Breast epithelium (tissue), 4 donors: ENCODE measurements at regions not wholly inside any gene's neighbourhood (a gene's known extent, or its start where the extent isn't known, plus 50 kb on each side); places are given as distances from the start of the nearest gene placed in this dataset.
"Not testable (repeated sequence)": the region's sequence is repeated elsewhere in the genome, so short reads cannot be mapped to it uniquely, and the experiment has no call there.

Source experiments
- DNase-seq, 2 donors: peaks; one replicate each; pipeline ENCODE4 v3.0.0-alpha.2; 2019; ENCODE audit warnings: low spot score in 2 of 2
- H3K27ac ChIP-seq, 2 donors: fragments of 200-600 bp; sonication (generic) in 1 of 2; one replicate each; pipeline ENCODE4 v1.5.1; 2016 to 2019; ENCODE audit warnings: mild to moderate bottlenecking in 1 of 2
- H3K27me3 ChIP-seq, 2 donors: fragments of 200-600 bp; sonication (generic) in 1 of 2; one replicate each; pipeline versions ENCODE4 v1.5.1 to v1.6.0; 2017 to 2019; ENCODE audit warnings: control low read depth in 1 of 2, mild to moderate bottlenecking in 1 of 2
- H3K36me3 ChIP-seq: fragments of 200-600 bp; one replicate; pipeline ENCODE4 v1.5.1; 2019
- H3K4me1 ChIP-seq, 2 donors: fragments of 200-600 bp; sonication (generic); one replicate each; pipeline ENCODE4 v1.5.1; 2016 to 2019; ENCODE audit warnings: control low read depth in 1 of 2
- H3K4me3 ChIP-seq, 3 donors: fragments of 200-600 bp; sonication (generic); 1 replicate in 2 of 3; 2 replicates in 1 of 3; pipeline ENCODE4 v1.5.1; 2016 to 2019; ENCODE audit warnings: mild to moderate bottlenecking in 3 of 3, moderate library complexity in 2 of 3
- H3K9me3 ChIP-seq, 2 donors: fragments of 200-600 bp; sonication (generic) in 1 of 2; one replicate each; pipeline ENCODE4 v1.5.1; 2016 to 2019; ENCODE audit warnings: control low read depth in 1 of 2
- POLR2A ChIP-seq: fragments of 450-650 bp; IDR thresholded peaks from one replicate; pipeline ENCODE4 v1.6.1; 2016; ENCODE audit warnings: antibody characterized with exemption, mild to moderate bottlenecking, moderate library complexity
- POLR2AphosphoS5 ChIP-seq, 3 donors: sonication (generic); formaldehyde crosslinking; IDR thresholded peaks; one replicate each; pipeline ENCODE4 v1.6.1; 2017; ENCODE audit warnings: antibody characterized with exemption in 3 of 3
- intact Hi-C: fragments of 100-400 bp; cut with DNase I; formaldehyde crosslinking; loops from one replicate; pipeline ENCODE4 v1.15.1; 2023; ENCODE audit warnings: low total_unique reads
- TF ChIP-seq, protein P1 (sequence below), 3 donors: fragments of 450-650 bp; IDR thresholded peaks; one replicate each; pipeline ENCODE4 v1.5.1; 2016 to 2017; ENCODE audit warnings: antibody characterized with exemption in 3 of 3, mild to moderate bottlenecking in 3 of 3, moderate library complexity in 3 of 3

DNA sequence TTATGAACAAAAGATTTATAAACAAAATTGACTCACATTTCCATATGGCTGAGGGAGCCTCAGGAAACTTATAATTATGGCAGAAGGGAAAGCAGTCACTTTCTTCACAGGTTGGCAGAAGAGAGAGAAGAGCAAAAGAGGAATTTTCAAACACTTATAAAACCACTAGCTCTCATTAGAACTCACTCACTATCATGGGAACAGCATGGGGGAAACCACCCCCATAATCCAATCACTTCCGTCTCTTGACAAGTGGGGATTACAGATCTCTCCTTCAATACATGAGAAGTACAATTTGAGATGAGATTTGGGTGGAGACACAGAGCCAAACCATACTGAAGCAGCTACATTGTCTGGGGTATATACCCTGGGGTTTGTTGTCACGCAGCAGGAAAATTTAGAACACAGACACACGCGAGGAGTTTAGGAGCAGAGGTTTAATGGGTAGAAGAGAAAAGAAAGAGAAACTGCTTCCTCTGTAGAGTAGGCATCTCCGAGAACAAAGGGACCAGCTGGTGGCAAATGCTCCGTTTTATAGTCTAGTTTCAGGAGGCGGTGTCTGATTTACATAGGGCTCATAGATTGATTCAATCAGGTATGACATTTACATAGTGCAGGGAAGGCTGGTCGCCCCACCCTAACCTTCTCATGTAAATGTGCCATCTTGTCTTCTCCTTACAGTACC, 2277.7 kb upstream of the AGA start:
- no peak for TF ChIP-seq POLR2A
- intact Hi-C loops = loop anchor here (1.0 to 5.0 kb wide), 2 partner anchors 8 to 723 kb away; no protein-coding TSS in a partner anchor
- H3K4me1 ChIP-seq = no peaks in the 10 kb centered on the region
- no peaks in the 10 kb centered on the region for H3K36me3 ChIP-seq
- H3K9me3 ChIP-seq = peaks cover 4 to 15% of the 10 kb centered on the region in 2 donors
- H3K27me3 ChIP-seq = no peaks in the 10 kb centered on the region
- no peak overlapping the region for H3K4me3 ChIP-seq
- DNase-seq = no peak
- no peak overlapping the region for H3K27ac ChIP-seq

DNA sequence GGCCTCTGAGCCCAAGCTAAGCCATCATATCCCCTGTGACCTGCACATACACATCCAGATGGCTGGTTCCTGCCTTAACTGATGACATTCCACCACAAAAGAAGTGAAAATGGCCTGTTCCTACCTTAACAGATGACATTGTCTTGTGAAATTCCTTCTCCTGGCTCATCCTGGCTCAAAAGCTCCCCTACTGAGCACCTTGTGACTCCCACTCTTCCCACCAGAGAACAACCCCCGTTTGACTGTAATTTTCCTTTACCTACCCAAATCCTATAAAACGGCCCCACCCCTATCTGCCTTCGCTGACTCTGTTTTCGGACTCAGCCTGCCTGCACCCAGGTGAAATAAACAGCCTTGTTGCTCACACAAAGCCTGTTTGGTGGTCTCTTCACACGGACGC, 2284.3 kb upstream of the AGA start:
- H3K4me1 ChIP-seq, H3K27me3 ChIP-seq, DNase-seq, H3K36me3 ChIP-seq, H3K4me3 ChIP-seq, intact Hi-C loops, H3K9me3 ChIP-seq, H3K27ac ChIP-seq: not testable (repeated sequence)

DNA sequence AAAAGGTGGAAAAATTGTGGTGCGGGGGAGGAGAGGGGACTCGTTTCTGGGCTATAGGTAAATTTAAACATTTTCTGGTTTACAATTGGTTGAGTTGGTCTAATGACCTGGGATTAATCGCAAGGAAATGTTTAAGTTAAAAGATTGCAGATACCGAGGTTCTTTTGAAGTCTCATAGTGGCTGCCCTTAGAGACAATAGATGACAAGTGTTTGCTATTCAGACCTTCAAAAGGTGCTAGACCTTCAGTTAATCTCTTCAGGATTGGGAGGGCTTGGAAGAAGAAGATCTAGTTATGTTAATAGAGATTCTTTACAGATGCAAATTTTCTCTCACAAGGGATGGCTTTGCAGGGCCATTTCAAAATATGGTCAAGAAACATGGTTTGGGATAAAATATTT, 2286.1 kb upstream of the AGA start:
- intact Hi-C loops = no loop called here

GRCh38 chr4:179736820-179737219, 2294.6 kb upstream of the AGA start:
- intact Hi-C loops, H3K27ac ChIP-seq, DNase-seq, H3K9me3 ChIP-seq, H3K4me3 ChIP-seq, H3K4me1 ChIP-seq, H3K36me3 ChIP-seq, H3K27me3 ChIP-seq: not testable (repeated sequence)

More for the DNA sequence above, 2286.1 kb upstream of the AGA start:
- Histone ChIP-seq H3K4me3 (no peak overlapping the region), H3K9me3 (no peaks in the 10 kb centered on the region), H3K36me3 (no peaks in the 10 kb centered on the region), H3K4me1 (no peaks in the 10 kb centered on the region), H3K27me3 (no peaks in the 10 kb centered on the region), H3K27ac (no peak overlapping the region)
- no peak for DNase-seq
- TF ChIP-seq POLR2AphosphoS5 (IDR thresholded peaks at IDR 0.05) (no peak), POLR2A (no peak)
- TF ChIP-seq, protein P1, sequence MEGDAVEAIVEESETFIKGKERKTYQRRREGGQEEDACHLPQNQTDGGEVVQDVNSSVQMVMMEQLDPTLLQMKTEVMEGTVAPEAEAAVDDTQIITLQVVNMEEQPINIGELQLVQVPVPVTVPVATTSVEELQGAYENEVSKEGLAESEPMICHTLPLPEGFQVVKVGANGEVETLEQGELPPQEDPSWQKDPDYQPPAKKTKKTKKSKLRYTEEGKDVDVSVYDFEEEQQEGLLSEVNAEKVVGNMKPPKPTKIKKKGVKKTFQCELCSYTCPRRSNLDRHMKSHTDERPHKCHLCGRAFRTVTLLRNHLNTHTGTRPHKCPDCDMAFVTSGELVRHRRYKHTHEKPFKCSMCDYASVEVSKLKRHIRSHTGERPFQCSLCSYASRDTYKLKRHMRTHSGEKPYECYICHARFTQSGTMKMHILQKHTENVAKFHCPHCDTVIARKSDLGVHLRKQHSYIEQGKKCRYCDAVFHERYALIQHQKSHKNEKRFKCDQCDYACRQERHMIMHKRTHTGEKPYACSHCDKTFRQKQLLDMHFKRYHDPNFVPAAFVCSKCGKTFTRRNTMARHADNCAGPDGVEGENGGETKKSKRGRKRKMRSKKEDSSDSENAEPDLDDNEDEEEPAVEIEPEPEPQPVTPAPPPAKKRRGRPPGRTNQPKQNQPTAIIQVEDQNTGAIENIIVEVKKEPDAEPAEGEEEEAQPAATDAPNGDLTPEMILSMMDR (IDR thresholded peaks at IDR 0.05) = no peak

GRCh38 chr4:179738822-179739221, 2296.6 kb upstream of the AGA start:
- H3K4me1 ChIP-seq = no peaks in the 10 kb centered on the region
- H3K27ac ChIP-seq = no peak overlapping the region
- intact Hi-C loops = no loop called here
- H3K27me3 ChIP-seq = no peaks in the 10 kb centered on the region
- no peaks in the 10 kb centered on the region for H3K9me3 ChIP-seq
- DNase-seq = no peak
- H3K36me3 ChIP-seq = no peaks in the 10 kb centered on the region
- TF ChIP-seq POLR2A (no peak), POLR2AphosphoS5 (IDR thresholded peaks at IDR 0.05) (no peak)
- TF ChIP-seq, protein P1 (IDR thresholded peaks at IDR 0.05) = no peak
- no peak overlapping the region for H3K4me3 ChIP-seq

DNA sequence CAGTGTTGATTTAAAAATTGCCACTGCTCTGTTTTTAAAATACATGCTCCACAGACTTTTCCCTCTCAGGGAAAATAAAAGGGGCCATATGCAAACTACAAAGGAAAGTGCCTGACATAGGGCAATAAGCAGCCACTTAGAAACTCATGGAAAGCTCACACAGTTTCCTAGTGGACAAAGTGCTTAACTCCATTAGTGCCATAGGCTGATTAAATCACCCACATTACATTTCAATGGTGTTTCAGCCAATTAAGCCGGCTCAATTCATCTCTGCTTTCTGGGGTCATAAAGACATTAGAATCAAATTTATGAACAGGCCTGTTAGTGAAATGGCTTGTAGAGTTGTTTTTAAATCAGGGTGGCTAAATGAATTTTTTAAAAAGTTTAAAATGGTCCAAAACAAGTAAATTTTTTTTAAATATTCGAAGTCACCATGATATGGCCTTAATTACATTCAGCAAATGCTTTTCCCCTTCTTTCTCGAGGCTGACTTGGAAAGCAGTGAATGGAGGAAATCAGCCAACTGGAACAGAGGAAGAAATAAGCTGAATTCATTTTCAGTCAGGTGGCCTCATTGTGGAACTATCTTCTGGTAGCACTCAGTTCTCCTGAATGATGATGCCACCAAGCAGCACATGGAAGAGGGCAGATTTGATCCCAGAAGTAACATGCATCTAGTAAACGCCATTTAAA, 2305.1 kb upstream of the AGA start:
- intact Hi-C loops = no loop called here
- no peaks in the 10 kb centered on the region for H3K27me3 ChIP-seq
- H3K9me3 ChIP-seq = no peaks in the 10 kb centered on the region
- no peak for DNase-seq
- no peaks in the 10 kb centered on the region for H3K36me3 ChIP-seq
- H3K27ac ChIP-seq = no peak overlapping the region
- no peaks in the 10 kb centered on the region for H3K4me1 ChIP-seq
- H3K4me3 ChIP-seq = no peak overlapping the region
- no peak for TF ChIP-seq POLR2AphosphoS5 (IDR thresholded peaks at IDR 0.05)

DNA sequence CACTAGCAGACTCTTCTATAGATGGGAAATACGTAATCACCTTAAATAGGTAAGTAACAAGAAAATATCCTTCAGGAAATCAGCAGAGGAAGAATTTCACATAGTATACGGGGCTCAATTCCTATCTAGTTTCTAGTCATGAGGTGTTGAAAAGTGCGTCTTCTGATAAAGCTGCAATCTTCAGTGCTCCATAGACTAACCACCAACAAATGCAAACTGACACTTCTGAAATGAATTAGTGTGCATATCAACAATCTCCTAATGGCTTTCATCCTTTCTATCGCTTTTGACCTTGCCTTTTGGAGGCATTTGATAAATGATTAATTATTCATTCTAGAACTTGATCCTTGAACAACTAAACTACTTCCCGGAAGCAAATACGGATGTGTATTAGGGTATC, 2306.6 kb upstream of the AGA start:
- no peak for TF ChIP-seq POLR2AphosphoS5 (IDR thresholded peaks at IDR 0.05)
- TF ChIP-seq, protein P1 (IDR thresholded peaks at IDR 0.05) = no peak
- no peak for TF ChIP-seq POLR2A
- intact Hi-C loops = no loop called here
- no peaks in the 10 kb centered on the region for H3K36me3 ChIP-seq
- no peak overlapping the region for H3K27ac ChIP-seq
- no peaks in the 10 kb centered on the region for H3K9me3 ChIP-seq
- DNase-seq = no peak
- H3K27me3 ChIP-seq = no peaks in the 10 kb centered on the region
- H3K4me1 ChIP-seq = no peaks in the 10 kb centered on the region
- H3K4me3 ChIP-seq = no peak overlapping the region
